ENCODE measurements at regions not wholly inside any gene's neighbourhood (a gene's known extent, or its start where the extent isn't known, plus 50 kb on each side); places are given as distances from the start of the nearest gene placed in this dataset.

DNA sequence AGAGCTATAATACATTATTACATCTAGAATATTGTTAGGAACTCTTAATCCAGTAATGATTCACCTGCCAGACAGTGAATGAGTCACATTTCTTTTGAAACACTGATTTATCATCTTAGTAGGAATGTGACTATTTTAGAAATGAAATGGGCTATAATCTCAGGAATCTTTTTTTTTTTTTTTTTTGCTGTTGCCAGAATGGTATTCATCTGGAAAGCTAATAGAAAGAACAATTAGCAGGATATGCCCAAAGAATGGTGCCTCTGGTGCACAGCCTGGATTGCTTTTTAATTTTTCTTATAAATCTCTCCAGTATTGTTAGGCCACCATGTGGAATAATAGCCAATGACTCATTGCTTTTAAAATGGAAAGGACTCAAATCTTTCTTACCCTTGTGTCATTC, 181.1 kb upstream of the SMIM31 start:
- H3K36me3 ChIP-seq, result no peaks in the 10 kb centered on the region
- H3K27me3 ChIP-seq, result no peaks in the 10 kb centered on the region
- no peaks in the 10 kb centered on the region for H3K4me1 ChIP-seq
- H3K9me3 ChIP-seq, result peaks cover 0 to 14% (median 0%) of the 10 kb centered on the region in 12 donors
- no peak for TF ChIP-seq POLR2A (IDR thresholded peaks at IDR 0.05)
- TF ChIP-seq, protein P1, sequence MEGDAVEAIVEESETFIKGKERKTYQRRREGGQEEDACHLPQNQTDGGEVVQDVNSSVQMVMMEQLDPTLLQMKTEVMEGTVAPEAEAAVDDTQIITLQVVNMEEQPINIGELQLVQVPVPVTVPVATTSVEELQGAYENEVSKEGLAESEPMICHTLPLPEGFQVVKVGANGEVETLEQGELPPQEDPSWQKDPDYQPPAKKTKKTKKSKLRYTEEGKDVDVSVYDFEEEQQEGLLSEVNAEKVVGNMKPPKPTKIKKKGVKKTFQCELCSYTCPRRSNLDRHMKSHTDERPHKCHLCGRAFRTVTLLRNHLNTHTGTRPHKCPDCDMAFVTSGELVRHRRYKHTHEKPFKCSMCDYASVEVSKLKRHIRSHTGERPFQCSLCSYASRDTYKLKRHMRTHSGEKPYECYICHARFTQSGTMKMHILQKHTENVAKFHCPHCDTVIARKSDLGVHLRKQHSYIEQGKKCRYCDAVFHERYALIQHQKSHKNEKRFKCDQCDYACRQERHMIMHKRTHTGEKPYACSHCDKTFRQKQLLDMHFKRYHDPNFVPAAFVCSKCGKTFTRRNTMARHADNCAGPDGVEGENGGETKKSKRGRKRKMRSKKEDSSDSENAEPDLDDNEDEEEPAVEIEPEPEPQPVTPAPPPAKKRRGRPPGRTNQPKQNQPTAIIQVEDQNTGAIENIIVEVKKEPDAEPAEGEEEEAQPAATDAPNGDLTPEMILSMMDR (IDR thresholded peaks at IDR 0.05), result no peak
- DNase-seq (no peak), ATAC-seq (no peak)
- intact Hi-C loops (cut with DNase I), result no loop called here
- no peak overlapping the region for H3K4me3 ChIP-seq
- no peak overlapping the region for H3K27ac ChIP-seq

DNA sequence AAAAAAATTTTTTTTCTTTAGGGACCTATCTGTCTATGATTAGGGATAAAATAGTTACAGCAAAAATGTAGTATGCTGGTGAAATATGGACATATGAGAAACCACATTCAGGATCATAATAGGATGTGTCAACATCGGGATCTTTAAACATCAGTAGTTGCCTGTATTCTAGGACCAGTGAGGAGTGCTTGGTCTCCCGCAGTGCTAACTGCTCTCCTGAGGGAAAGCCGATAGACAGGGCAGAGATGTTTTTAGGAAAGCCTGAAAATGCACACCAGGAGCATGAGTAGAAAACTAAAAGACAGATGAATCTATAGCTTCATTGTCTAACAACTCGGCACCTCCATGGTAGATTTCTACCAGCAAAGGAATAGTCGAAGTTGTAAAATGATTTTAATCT, 178.1 kb upstream of the SMIM31 start:
- Histone ChIP-seq H3K27ac (no peak overlapping the region), H3K9me3 (peaks cover 0 to 14% (median 0%) of the 10 kb centered on the region in 12 donors), H3K4me1 (no peaks in the 10 kb centered on the region), H3K36me3 (no peaks in the 10 kb centered on the region), H3K27me3 (no peaks in the 10 kb centered on the region), H3K4me3 (no peak overlapping the region)
- no peak for TF ChIP-seq POLR2A (IDR thresholded peaks at IDR 0.05)
- TF ChIP-seq, protein P1 (IDR thresholded peaks at IDR 0.05), result no peak
- ATAC-seq, result no peak
- intact Hi-C loops (cut with DNase I), result no loop called here
- DNase-seq, result no peak
- 76 to 79% (median 77%) methylated on average over 5 of the region's 5 CpGs for WGBS, 4 donors

DNA sequence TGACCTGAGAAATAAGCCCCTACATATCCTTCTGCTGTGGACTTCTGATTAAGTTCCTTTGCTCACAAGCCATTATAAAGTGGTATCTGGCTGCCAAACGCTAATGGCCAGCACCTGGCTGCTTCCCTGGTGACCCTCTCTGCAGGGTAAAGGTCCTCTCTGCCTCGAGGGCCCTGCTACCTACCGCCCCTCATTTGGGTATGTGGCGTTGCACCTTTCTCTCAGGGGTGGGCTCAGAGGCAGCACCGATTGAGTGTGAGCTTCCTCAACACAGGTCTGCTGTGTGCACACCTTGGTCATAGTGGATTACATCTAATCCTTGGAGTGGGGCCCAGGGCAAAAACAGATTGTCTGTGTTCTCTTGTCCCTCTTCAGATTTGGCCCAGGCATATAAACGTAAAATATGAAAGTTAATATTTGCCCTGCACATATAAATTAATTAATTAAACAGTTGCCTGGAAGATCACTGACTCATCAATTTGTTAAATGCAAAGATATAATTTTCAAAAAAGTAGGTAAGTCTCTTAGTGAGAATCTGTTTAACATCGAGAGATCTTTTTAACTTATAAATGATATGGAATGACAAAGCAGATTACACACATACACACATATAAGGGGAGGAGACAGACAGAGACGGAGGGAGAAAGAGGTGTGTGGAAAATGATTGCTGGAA, 174.5 kb upstream of the SMIM31 start:
- WGBS, 4 donors, result 69 to 75% (median 72%) methylated on average over 8 of the region's 8 CpGs
- TF ChIP-seq, protein P1 (IDR thresholded peaks at IDR 0.05), result no peak
- Histone ChIP-seq H3K9me3 (peaks cover 0 to 16% (median 0%) of the 10 kb centered on the region in 12 donors), H3K36me3 (no peaks in the 10 kb centered on the region), H3K4me3 (no peak overlapping the region), H3K27me3 (no peaks in the 10 kb centered on the region), H3K4me1 (no peaks in the 10 kb centered on the region), H3K27ac (no peak overlapping the region)
- intact Hi-C loops (cut with DNase I), result no loop called here
- DNase-seq (no peak), ATAC-seq (no peak)

- Histone ChIP-seq H3K4me1 (no peaks in the 10 kb centered on the region), H3K27me3 (no peaks in the 10 kb centered on the region)
These were observed 162.3 kb upstream of the SMIM31 start for GRCh38 chr4:164591666-164592065.

More at GRCh38 chr4:164591666-164592065, 162.3 kb upstream of the SMIM31 start:
- Histone ChIP-seq H3K27ac (no peak overlapping the region), H3K4me3 (no peak overlapping the region), H3K36me3 (no peaks in the 10 kb centered on the region), H3K9me3 (no peaks in the 10 kb centered on the region)
- TF ChIP-seq POLR2A (IDR thresholded peaks at IDR 0.05), result no peak
- TF ChIP-seq, protein P1 (IDR thresholded peaks at IDR 0.05), result no peak
- DNase-seq (no peak), ATAC-seq (no peak)
- 66 to 72% (median 70%) methylated on average over 6 of the region's 6 CpGs for WGBS, 4 donors
- intact Hi-C loops (cut with DNase I), result no loop called here

Data from heart left ventricle (tissue), 16 donors.